GM23338 (cell line): ENCODE measurements at regions not wholly inside any gene's neighbourhood (a gene's known extent, or its start where the extent isn't known, plus 50 kb on each side); places are given as distances from the start of the nearest gene placed in this dataset.

Source experiments
- CTCF ChIP-seq, 2 experiments: fragments of 200-600 bp in 1 of 2; sonication (generic) in 1 of 2; conservative IDR thresholded peaks; 2 replicates each; pipeline versions ENCODE4 v1.5.1 to v1.6.1; 2016 to 2017; ENCODE audit warnings: antibody characterized with exemption in 2 of 2, low read depth in 2 of 2, mild to moderate bottlenecking in 2 of 2, moderate library complexity in 1 of 2
- ETS1 ChIP-seq: IDR thresholded peaks from 2 replicates; pipeline ENCODE4 v1.6.1; 2016; ENCODE audit warnings: antibody characterized with exemption
- EZH2 ChIP-seq: fragments of 200-600 bp; sonication (generic); IDR thresholded peaks from one replicate; pipeline ENCODE4 v1.8.0; 2017; ENCODE audit warnings: antibody characterized with exemption, mild to moderate bottlenecking, low read depth; ENCODE audit not compliant: unreplicated experiment
- EZH2phosphoT487 ChIP-seq: fragments of 200-600 bp; sonication (generic); IDR thresholded peaks from one replicate; pipeline ENCODE4 v1.8.1; 2018; ENCODE audit warnings: antibody characterized with exemption; ENCODE audit not compliant: unreplicated experiment
- REST ChIP-seq: IDR thresholded peaks from one replicate; pipeline ENCODE4 v1.6.1; 2018; ENCODE audit warnings: antibody characterized with exemption; ENCODE audit not compliant: unreplicated experiment
- ZNF114 ChIP-seq: fragments of 250-450 bp; sonication (Bioruptor Pico); IDR thresholded peaks from 2 replicates; pipeline ENCODE4 v1.5.0; 2020; ENCODE audit warnings: mild to moderate bottlenecking, moderate library complexity

GRCh38 chr4:23171976-23172375, 479.2 kb downstream of the GBA3 start:
- TF ChIP-seq EZH2, result no peak
- no peak for TF ChIP-seq CTCF (conservative IDR thresholded peaks at IDR 0.05; ENCODE audit: low read depth in 2 of 2)
- TF ChIP-seq ZNF114 (CRISPR knock-in tag), result no peak
- TF ChIP-seq REST, result no peak
- TF ChIP-seq ETS1, result no peak
- TF ChIP-seq EZH2phosphoT487, result no peak
